ENCODE measurements at regions not wholly inside any gene's neighbourhood (a gene's known extent, or its start where the extent isn't known, plus 50 kb on each side); places are given as distances from the start of the nearest gene placed in this dataset.

GRCh38 chr6:15048367-15048766 lies 197.5 kb upstream of the JARID2 start:
- DNase-seq (ENCODE audit: extremely low read depth in 1 of 2, low read depth in 1 of 2) = no peak

- no peak for DNase-seq (ENCODE audit: extremely low read depth in 1 of 2, low read depth in 1 of 2)
Measured at GRCh38 chr6:15058200-15059061, 187.4 kb upstream of the JARID2 start.

- DNase-seq (ENCODE audit: extremely low read depth in 1 of 2, low read depth in 1 of 2) = no peak
Measured at GRCh38 chr6:15061180-15061641, 184.7 kb upstream of the JARID2 start.

GRCh38 chr6:15061908-15062515 lies 183.9 kb upstream of the JARID2 start:
- DNase-seq (ENCODE audit: extremely low read depth in 1 of 2, low read depth in 1 of 2) = no peak

- DNase-seq (ENCODE audit: extremely low read depth in 1 of 2, low read depth in 1 of 2) = no peak
Measured at GRCh38 chr6:15062516-15063252, 183.2 kb upstream of the JARID2 start.

- no peak for DNase-seq (ENCODE audit: extremely low read depth in 1 of 2, low read depth in 1 of 2)
Measured at GRCh38 chr6:15063253-15063853, 182.5 kb upstream of the JARID2 start.

GRCh38 chr6:15065261-15065989 lies 180.4 kb upstream of the JARID2 start:
- no peak for DNase-seq (ENCODE audit: extremely low read depth in 1 of 2, low read depth in 1 of 2)

- DNase-seq (ENCODE audit: extremely low read depth in 1 of 2, low read depth in 1 of 2) = no peak
Measured at GRCh38 chr6:15066089-15066758, 179.6 kb upstream of the JARID2 start.

- no peak for DNase-seq (ENCODE audit: extremely low read depth in 1 of 2, low read depth in 1 of 2)
Measured at GRCh38 chr6:15073344-15073789, 172.5 kb upstream of the JARID2 start.

GRCh38 chr6:15073883-15074465 lies 171.9 kb upstream of the JARID2 start:
- DNase-seq (ENCODE audit: extremely low read depth in 1 of 2, low read depth in 1 of 2) = no peak

GRCh38 chr6:15074806-15075205 lies 171.1 kb upstream of the JARID2 start:
- DNase-seq (ENCODE audit: extremely low read depth in 1 of 2, low read depth in 1 of 2) = no peak

GRCh38 chr6:15076565-15076964 lies 169.3 kb upstream of the JARID2 start:
- DNase-seq (ENCODE audit: extremely low read depth in 1 of 2, low read depth in 1 of 2) = no peak

- DNase-seq (ENCODE audit: extremely low read depth in 1 of 2, low read depth in 1 of 2) = no peak
Measured at GRCh38 chr6:15077006-15077405, 168.9 kb upstream of the JARID2 start.

- no peak for DNase-seq (ENCODE audit: extremely low read depth in 1 of 2, low read depth in 1 of 2)
Measured at GRCh38 chr6:15077961-15078360, 167.9 kb upstream of the JARID2 start.

- DNase-seq (ENCODE audit: extremely low read depth in 1 of 2, low read depth in 1 of 2) = no peak
Measured at GRCh38 chr6:15079288-15079817, 166.5 kb upstream of the JARID2 start.

GRCh38 chr6:15080895-15081294 lies 165.0 kb upstream of the JARID2 start:
- DNase-seq (ENCODE audit: extremely low read depth in 1 of 2, low read depth in 1 of 2) = no peak

- DNase-seq (ENCODE audit: extremely low read depth in 1 of 2, low read depth in 1 of 2) = no peak
Measured at GRCh38 chr6:15081447-15081846, 164.4 kb upstream of the JARID2 start.

- no peak for DNase-seq (ENCODE audit: extremely low read depth in 1 of 2, low read depth in 1 of 2)
Measured at GRCh38 chr6:15082708-15083107, 163.2 kb upstream of the JARID2 start.
